Gastrocnemius medialis (tissue), 4 donors: ENCODE measurements at regions not wholly inside any gene's neighbourhood (a gene's known extent, or its start where the extent isn't known, plus 50 kb on each side); places are given as distances from the start of the nearest gene placed in this dataset.
"Not testable (repeated sequence)": the region's sequence is repeated elsewhere in the genome, so short reads cannot be mapped to it uniquely, and the experiment has no call there.

ENCODE experiments used
- CTCF ChIP-seq, 5 experiments: fragments of 450-650 bp in 3 of 5; fragments of 200-600 bp in 2 of 5; sonication (generic) in 2 of 5; IDR thresholded peaks in 4 of 5; conservative IDR thresholded peaks in 1 of 5; 1 replicate in 4 of 5; 2 replicates in 1 of 5; pipeline ENCODE4 v1.5.1; 2016 to 2019; ENCODE audit warnings: antibody characterized with exemption in 5 of 5, mild to moderate bottlenecking in 3 of 5, moderate library complexity in 3 of 5
- POLR2A ChIP-seq, 2 donors: fragments of 450-650 bp; IDR thresholded peaks; one replicate each; pipeline ENCODE4 v1.6.1; 2017; ENCODE audit warnings: antibody characterized with exemption in 2 of 2, mild to moderate bottlenecking in 2 of 2, moderate library complexity in 2 of 2

DNA sequence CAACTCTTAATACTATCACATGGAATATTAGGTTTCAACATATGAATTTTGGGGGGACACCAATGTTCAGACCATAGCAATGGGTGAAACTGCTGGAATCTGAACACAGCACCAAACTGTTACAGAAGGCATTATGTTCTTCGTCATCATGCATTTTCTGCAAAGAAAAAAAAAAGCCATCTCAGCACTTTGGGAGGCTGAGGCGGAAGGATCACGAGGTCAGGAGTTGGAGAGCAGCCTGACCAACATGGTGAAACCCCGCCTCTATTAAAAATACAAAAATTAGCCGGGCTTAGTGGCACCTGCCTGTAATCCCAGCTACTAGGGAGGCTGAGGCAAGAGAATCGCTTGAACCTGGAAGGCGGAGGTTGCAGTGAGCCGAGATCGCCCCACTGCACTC, 80.9 kb upstream of the DGKG start:
- not testable (repeated sequence) for TF ChIP-seq CTCF (IDR thresholded peaks at IDR 0.05 in 4 of 5, conservative IDR thresholded peaks at IDR 0.05 in 1 of 5); POLR2A (IDR thresholded peaks at IDR 0.05)
